HG03457 (cell line): ENCODE measurements at regions not wholly inside any gene's neighbourhood (a gene's known extent, or its start where the extent isn't known, plus 50 kb on each side); places are given as distances from the start of the nearest gene placed in this dataset.

Source experiments
- ATAC-seq: cut with Tn5 transposase; IDR thresholded peaks from one replicate; pipeline ENCODE4 v1.9.1; 2021; ENCODE audit warnings: moderate number of reproducible peaks; ENCODE audit not compliant: unreplicated experiment

GRCh38 chr6:132868057-132868456 lies 53.7 kb downstream of the RPS12 start:
- no peak for ATAC-seq

GRCh38 chr6:132872923-132873322 lies 58.6 kb downstream of the RPS12 start:
- peak; percentile 100 for ATAC-seq

- ATAC-seq = no peak
Observed at GRCh38 chr6:132877003-132877402, 62.6 kb downstream of the RPS12 start.

GRCh38 chr6:132887204-132887603 lies 72.8 kb downstream of the RPS12 start:
- ATAC-seq = no peak

GRCh38 chr6:132888701-132889100 lies 74.3 kb downstream of the RPS12 start:
- ATAC-seq = no peak

GRCh38 chr6:132892929-132893771 lies 78.8 kb downstream of the RPS12 start:
- ATAC-seq = no peak

- no peak for ATAC-seq
Observed at GRCh38 chr6:132893772-132894490, 79.6 kb downstream of the RPS12 start.

- no peak for ATAC-seq
Observed at GRCh38 chr6:132898376-132898775, 84.0 kb downstream of the RPS12 start.

- ATAC-seq = no peak
Observed at GRCh38 chr6:132900849-132901248, 86.5 kb downstream of the RPS12 start.

GRCh38 chr6:132902901-132903300 lies 88.5 kb downstream of the RPS12 start:
- ATAC-seq = no peak

- no peak for ATAC-seq
Observed at GRCh38 chr6:132907231-132907630, 92.9 kb downstream of the RPS12 start.

- ATAC-seq = no peak
Observed at GRCh38 chr6:132907914-132908313, 93.5 kb downstream of the RPS12 start.

GRCh38 chr6:132909742-132910141 lies 95.4 kb downstream of the RPS12 start:
- ATAC-seq = no peak

- ATAC-seq = no peak
Observed at GRCh38 chr6:132910759-132911158, 96.4 kb downstream of the RPS12 start.

GRCh38 chr6:132919045-132919860 lies 104.9 kb downstream of the RPS12 start:
- no peak for ATAC-seq

- ATAC-seq = no peak
Observed at GRCh38 chr6:132927713-132928112, 113.3 kb downstream of the RPS12 start.

GRCh38 chr6:132929141-132929540 lies 114.8 kb downstream of the RPS12 start:
- no peak for ATAC-seq

GRCh38 chr6:132931313-132931712 lies 116.9 kb downstream of the RPS12 start:
- ATAC-seq = no peak

GRCh38 chr6:132931936-132932514 lies 117.7 kb downstream of the RPS12 start:
- ATAC-seq = no peak

GRCh38 chr6:132932588-132932987 lies 118.2 kb downstream of the RPS12 start:
- no peak for ATAC-seq

GRCh38 chr6:132933090-132933489 lies 118.7 kb downstream of the RPS12 start:
- ATAC-seq = no peak
